ENCODE measurements at regions not wholly inside any gene's neighbourhood (a gene's known extent, or its start where the extent isn't known, plus 50 kb on each side); places are given as distances from the start of the nearest gene placed in this dataset.

DNA sequence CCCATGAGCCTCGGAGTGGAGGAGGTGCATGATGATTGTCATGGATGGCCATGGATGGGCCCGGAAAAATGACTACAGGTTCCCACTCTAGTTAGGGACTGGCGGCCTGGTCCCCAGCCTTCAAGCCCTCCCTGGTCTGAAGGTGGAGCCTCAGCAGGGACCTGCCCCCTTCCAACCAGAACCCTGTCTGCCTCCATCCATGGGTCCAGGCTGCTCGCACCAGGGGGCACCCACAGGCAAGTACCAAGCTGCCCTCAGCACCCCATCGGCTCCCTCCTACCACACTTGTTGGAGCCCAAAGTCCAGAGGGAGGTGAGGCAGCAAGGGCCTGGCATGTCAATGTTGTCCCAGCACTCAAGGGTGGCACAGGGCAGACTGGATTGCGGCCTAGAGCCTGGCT lies 2468.6 kb downstream of the PCDH7 start:
- BruUV-seq (replicated peaks) = no TSS peak
- intact Hi-C loops (cut with micrococcal nuclease; ENCODE audit: unreplicated experiment) = no loop called here
- peaks cover 9% of the 10 kb centered on the region for H3K9me3 Mint-ChIP-seq (ENCODE audit: low read depth, unreplicated experiment)
- no peak overlapping the region for H3K27ac Mint-ChIP-seq (ENCODE audit: unreplicated experiment)
- no peak for DNase-seq
- TF ChIP-seq CTCF (IDR thresholded peaks at IDR 0.05; ENCODE audit: unreplicated experiment) = no peak
- H3K36me3 Mint-ChIP-seq (ENCODE audit: insufficient read depth, unreplicated experiment) = no peaks in the 10 kb centered on the region
- no peaks in the 10 kb centered on the region for H3K27me3 Mint-ChIP-seq (ENCODE audit: unreplicated experiment)
- no peak overlapping the region for H3K4me3 Mint-ChIP-seq (ENCODE audit: low read depth, unreplicated experiment)
- no peaks in the 10 kb centered on the region for H3K4me1 Mint-ChIP-seq (ENCODE audit: low read depth, unreplicated experiment)
- CTCF ChIA-PET = no interaction called here

DNA sequence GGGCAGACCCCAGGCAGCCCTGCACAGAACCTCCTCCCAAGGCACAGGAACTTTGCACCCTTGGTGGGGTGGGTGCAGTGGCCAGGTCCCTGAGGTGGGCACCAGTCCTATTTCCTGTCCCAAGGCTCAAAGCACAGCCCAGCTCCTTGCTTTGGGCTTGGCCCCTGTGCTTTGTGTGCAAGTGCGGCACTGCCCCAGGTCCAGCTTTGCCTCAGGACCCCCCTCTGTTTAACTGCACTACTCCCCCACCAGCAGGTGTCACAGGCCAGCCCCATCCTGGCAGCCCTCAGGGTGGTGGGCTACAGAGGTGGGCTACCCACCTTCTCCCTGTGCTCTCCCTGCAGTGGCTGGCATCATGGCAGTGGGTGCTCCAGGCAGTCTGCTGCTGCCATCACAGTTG lies 2469.0 kb downstream of the PCDH7 start:
- Mint-ChIP-seq H3K36me3 (ENCODE audit: insufficient read depth, unreplicated experiment) (no peaks in the 10 kb centered on the region), H3K27ac (ENCODE audit: unreplicated experiment) (no peak overlapping the region), H3K27me3 (ENCODE audit: unreplicated experiment) (no peaks in the 10 kb centered on the region), H3K9me3 (ENCODE audit: low read depth, unreplicated experiment) (peaks cover 9% of the 10 kb centered on the region), H3K4me1 (ENCODE audit: low read depth, unreplicated experiment) (no peaks in the 10 kb centered on the region), H3K4me3 (ENCODE audit: low read depth, unreplicated experiment) (no peak overlapping the region)
- CTCF ChIA-PET = no interaction called here
- DNase-seq = no peak
- no TSS peak for BruUV-seq (replicated peaks)
- intact Hi-C loops (cut with micrococcal nuclease; ENCODE audit: unreplicated experiment) = no loop called here
- no peak for TF ChIP-seq CTCF (IDR thresholded peaks at IDR 0.05; ENCODE audit: unreplicated experiment)

DNA sequence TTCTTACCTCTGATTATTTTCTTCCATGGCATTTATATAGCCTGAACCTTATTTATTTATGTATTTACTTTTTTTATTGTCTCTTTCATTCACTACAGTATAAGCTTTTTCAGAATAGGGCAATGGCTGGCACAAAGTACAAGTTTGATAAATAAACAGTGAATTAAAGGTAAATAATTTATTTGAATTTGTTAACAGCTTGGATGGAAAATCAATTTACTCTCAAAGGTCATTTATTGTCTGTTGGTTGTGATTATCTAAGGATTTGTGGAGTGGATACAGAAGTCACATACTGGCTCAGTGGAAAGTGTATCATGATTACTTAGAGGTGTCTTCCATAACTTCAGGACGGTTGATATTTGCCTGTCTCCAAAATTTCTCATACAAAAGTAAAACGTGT lies 2472.9 kb downstream of the PCDH7 start:
- CTCF ChIA-PET = no interaction called here
- no TSS peak for BruUV-seq (replicated peaks)
- Mint-ChIP-seq H3K27ac (ENCODE audit: unreplicated experiment) (no peak overlapping the region), H3K27me3 (ENCODE audit: unreplicated experiment) (no peaks in the 10 kb centered on the region), H3K36me3 (ENCODE audit: insufficient read depth, unreplicated experiment) (no peaks in the 10 kb centered on the region), H3K9me3 (ENCODE audit: low read depth, unreplicated experiment) (peaks cover 9% of the 10 kb centered on the region), H3K4me3 (ENCODE audit: low read depth, unreplicated experiment) (no peak overlapping the region), H3K4me1 (ENCODE audit: low read depth, unreplicated experiment) (no peaks in the 10 kb centered on the region)
- no peak for TF ChIP-seq CTCF (IDR thresholded peaks at IDR 0.05; ENCODE audit: unreplicated experiment)
- no peak for DNase-seq
- intact Hi-C loops (cut with micrococcal nuclease; ENCODE audit: unreplicated experiment) = no loop called here

- H3K4me1 Mint-ChIP-seq (ENCODE audit: low read depth, unreplicated experiment) = no peaks in the 10 kb centered on the region
- TF ChIP-seq CTCF (IDR thresholded peaks at IDR 0.05; ENCODE audit: unreplicated experiment) = no peak
- peaks cover 7% of the 10 kb centered on the region for H3K9me3 Mint-ChIP-seq (ENCODE audit: low read depth, unreplicated experiment)
- no peak for DNase-seq
- H3K36me3 Mint-ChIP-seq (ENCODE audit: insufficient read depth, unreplicated experiment) = no peaks in the 10 kb centered on the region
- intact Hi-C loops (cut with micrococcal nuclease; ENCODE audit: unreplicated experiment) = no loop called here
- no peaks in the 10 kb centered on the region for H3K27me3 Mint-ChIP-seq (ENCODE audit: unreplicated experiment)
- no peak overlapping the region for H3K4me3 Mint-ChIP-seq (ENCODE audit: low read depth, unreplicated experiment)
- H3K27ac Mint-ChIP-seq (ENCODE audit: unreplicated experiment) = no peak overlapping the region
- CTCF ChIA-PET = no interaction called here
- no TSS peak for BruUV-seq (replicated peaks)
These were observed 2480.2 kb downstream of the PCDH7 start for GRCh38 chr4:33200377-33200776.

DNA sequence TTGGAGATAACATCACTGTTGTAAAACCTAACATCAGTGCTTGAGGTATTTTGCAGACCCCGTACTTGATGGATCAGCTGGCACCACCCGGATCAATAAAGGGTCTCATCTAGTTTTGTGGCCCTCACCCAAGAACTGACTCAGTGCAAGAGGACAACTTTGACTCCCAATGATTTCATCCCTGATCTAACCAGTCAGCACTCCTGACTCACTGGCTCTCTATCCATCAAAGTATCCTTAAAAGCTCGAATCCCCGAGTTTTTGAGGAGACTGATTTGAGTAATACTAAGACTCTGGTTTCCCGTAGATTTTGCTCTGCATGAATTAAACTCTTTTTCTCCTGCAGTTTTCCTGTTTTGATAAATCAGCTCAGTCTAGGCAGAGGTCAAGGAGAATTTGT lies 2498.1 kb downstream of the PCDH7 start:
- Mint-ChIP-seq H3K36me3 (ENCODE audit: insufficient read depth, unreplicated experiment) (no peaks in the 10 kb centered on the region), H3K4me1 (ENCODE audit: low read depth, unreplicated experiment) (no peaks in the 10 kb centered on the region), H3K27me3 (ENCODE audit: unreplicated experiment) (no peaks in the 10 kb centered on the region), H3K9me3 (ENCODE audit: low read depth, unreplicated experiment) (peaks cover 2% of the 10 kb centered on the region), H3K27ac (ENCODE audit: unreplicated experiment) (no peak overlapping the region), H3K4me3 (ENCODE audit: low read depth, unreplicated experiment) (no peak overlapping the region)
- no peak for TF ChIP-seq CTCF (IDR thresholded peaks at IDR 0.05; ENCODE audit: unreplicated experiment)
- CTCF ChIA-PET = interaction anchor here (1.3 kb wide), 1 partner anchor 8 kb away, joined by 3 read pairs; no protein-coding TSS in a partner anchor
- DNase-seq = no peak
- BruUV-seq (replicated peaks) = no TSS peak
- intact Hi-C loops (cut with micrococcal nuclease; ENCODE audit: unreplicated experiment) = no loop called here

Data from Calu3 (cell line).